ENCODE measurements at regions not wholly inside any gene's neighbourhood (a gene's known extent, or its start where the extent isn't known, plus 50 kb on each side); places are given as distances from the start of the nearest gene placed in this dataset.

DNA sequence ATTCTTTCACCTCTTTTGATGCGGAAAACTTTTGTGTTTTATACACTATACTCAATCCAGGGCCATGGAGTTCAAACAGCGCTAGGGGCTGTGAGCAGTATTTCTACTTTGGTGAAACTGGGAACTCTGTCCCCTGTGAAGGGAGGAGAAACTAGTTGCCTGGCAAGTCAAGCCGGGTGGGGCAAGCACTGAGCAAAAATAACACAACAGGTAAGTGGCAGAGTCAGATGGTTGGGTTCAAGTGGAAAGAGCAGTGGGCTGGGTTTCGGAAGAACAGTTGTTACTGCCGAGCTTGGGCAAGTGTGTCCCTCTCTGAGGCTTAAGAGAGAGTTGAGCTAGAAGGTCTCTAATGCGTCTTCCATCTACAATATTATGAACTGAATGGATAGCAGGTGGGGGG is 59.7 kb upstream of the ROPN1 start:
- H3K36me3 ChIP-seq (ENCODE audit: insufficient read depth, low read length): no peaks in the 10 kb centered on the region
- H3K9me3 ChIP-seq (ENCODE audit: low read length): no peaks in the 10 kb centered on the region
- no peaks in the 10 kb centered on the region for H3K79me2 ChIP-seq (ENCODE audit: insufficient read depth, low read depth, low read length)
- BruUV-seq (replicated peaks): no TSS peak
- CTCF ChIA-PET (ENCODE audit: unreplicated experiment): no interaction called here
- no peak for TF ChIP-seq EZH2phosphoT487 (IDR thresholded peaks at IDR 0.05; ENCODE audit: borderline replicate concordance, low read depth, low read length)
- TF ChIP-seq, protein P1, sequence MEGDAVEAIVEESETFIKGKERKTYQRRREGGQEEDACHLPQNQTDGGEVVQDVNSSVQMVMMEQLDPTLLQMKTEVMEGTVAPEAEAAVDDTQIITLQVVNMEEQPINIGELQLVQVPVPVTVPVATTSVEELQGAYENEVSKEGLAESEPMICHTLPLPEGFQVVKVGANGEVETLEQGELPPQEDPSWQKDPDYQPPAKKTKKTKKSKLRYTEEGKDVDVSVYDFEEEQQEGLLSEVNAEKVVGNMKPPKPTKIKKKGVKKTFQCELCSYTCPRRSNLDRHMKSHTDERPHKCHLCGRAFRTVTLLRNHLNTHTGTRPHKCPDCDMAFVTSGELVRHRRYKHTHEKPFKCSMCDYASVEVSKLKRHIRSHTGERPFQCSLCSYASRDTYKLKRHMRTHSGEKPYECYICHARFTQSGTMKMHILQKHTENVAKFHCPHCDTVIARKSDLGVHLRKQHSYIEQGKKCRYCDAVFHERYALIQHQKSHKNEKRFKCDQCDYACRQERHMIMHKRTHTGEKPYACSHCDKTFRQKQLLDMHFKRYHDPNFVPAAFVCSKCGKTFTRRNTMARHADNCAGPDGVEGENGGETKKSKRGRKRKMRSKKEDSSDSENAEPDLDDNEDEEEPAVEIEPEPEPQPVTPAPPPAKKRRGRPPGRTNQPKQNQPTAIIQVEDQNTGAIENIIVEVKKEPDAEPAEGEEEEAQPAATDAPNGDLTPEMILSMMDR (conservative IDR thresholded peaks at IDR 0.05; ENCODE audit: low read length): no peak
- no peak overlapping the region for H3K4me2 ChIP-seq (ENCODE audit: low read length)
- H3K27ac ChIP-seq (ENCODE audit: low read depth, low read length, poor library complexity, severe bottlenecking): no peak overlapping the region
- H4K20me1 ChIP-seq (ENCODE audit: insufficient read depth, low read length): no peaks in the 10 kb centered on the region
- H3K9me2 ChIP-seq (ENCODE audit: insufficient read depth, low read length): no peaks in the 10 kb centered on the region
- no peak overlapping the region for H3K4me3 ChIP-seq (ENCODE audit: low read depth, low read length, poor library complexity, severe bottlenecking)
- POLR2A ChIA-PET: no interaction called here
- DNase-seq (ENCODE audit: low spot score): no peak
- intact Hi-C loops (cut with micrococcal nuclease; ENCODE audit: unreplicated experiment): no loop called here
- no peak overlapping the region for H2AFZ ChIP-seq (ENCODE audit: low read length)
- H3K4me1 ChIP-seq (ENCODE audit: insufficient read depth, low read length, poor library complexity, severe bottlenecking): no peaks in the 10 kb centered on the region

DNA sequence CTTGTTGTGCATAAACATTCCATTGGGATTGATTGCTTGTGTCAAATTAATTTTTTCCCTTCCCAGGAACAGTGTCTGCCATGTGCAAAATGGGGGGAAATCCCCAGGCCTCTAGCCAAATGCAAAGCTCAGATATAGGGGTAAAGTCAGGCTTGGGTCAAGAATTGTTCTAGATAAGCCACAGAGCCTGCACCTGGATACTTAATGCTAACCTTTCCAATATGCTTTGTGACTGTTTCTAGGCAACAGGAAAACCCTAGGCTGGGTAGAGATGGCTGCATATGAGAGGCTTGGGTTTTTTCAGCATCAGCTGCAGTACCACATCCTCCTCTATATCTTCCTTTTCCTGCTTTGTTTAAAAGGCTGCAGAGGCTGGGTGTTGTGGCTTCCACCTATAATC is 61.9 kb upstream of the ROPN1 start:
- Histone ChIP-seq H3K4me1 (ENCODE audit: insufficient read depth, low read length, poor library complexity, severe bottlenecking) (no peaks in the 10 kb centered on the region), H3K79me2 (ENCODE audit: insufficient read depth, low read depth, low read length) (no peaks in the 10 kb centered on the region), H3K9me3 (ENCODE audit: low read length) (no peaks in the 10 kb centered on the region), H3K4me2 (ENCODE audit: low read length) (no peak overlapping the region), H3K4me3 (ENCODE audit: low read depth, low read length, poor library complexity, severe bottlenecking) (no peak overlapping the region), H2AFZ (ENCODE audit: low read length) (no peak overlapping the region), H3K9me2 (ENCODE audit: insufficient read depth, low read length) (no peaks in the 10 kb centered on the region), H3K27ac (ENCODE audit: low read depth, low read length, poor library complexity, severe bottlenecking) (no peak overlapping the region), H3K36me3 (ENCODE audit: insufficient read depth, low read length) (no peaks in the 10 kb centered on the region), H4K20me1 (ENCODE audit: insufficient read depth, low read length) (no peaks in the 10 kb centered on the region)
- ChIA-PET CTCF (ENCODE audit: unreplicated experiment) (no interaction called here), POLR2A (no interaction called here)
- intact Hi-C loops (cut with micrococcal nuclease; ENCODE audit: unreplicated experiment): no loop called here
- no peak for DNase-seq (ENCODE audit: low spot score)
- no TSS peak for BruUV-seq (replicated peaks)
- TF ChIP-seq EZH2phosphoT487 (IDR thresholded peaks at IDR 0.05; ENCODE audit: borderline replicate concordance, low read depth, low read length): no peak
- TF ChIP-seq, protein P1 (conservative IDR thresholded peaks at IDR 0.05; ENCODE audit: low read length): no peak

DNA sequence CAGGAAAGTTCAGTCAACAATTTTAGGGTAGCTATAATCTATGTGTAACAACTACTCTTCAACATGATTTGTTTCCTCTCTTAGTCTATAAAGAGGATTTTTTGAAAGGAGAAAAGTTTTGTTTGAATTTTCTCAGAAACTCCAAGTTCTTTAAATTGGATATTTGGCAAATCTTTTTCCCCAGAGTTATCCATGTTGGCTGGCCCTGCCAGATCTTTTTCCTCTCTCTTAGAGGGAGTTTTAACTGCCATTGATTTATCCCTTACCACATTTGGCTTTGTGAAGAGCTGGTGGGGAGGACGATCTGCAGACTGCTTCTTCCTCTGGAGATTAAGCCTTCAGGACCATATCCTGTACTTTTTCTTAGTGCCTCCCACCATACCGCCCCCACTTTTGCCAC is 64.9 kb upstream of the ROPN1 start:
- Histone ChIP-seq H3K9me3 (ENCODE audit: low read length) (no peaks in the 10 kb centered on the region), H3K79me2 (ENCODE audit: insufficient read depth, low read depth, low read length) (no peaks in the 10 kb centered on the region), H3K27ac (ENCODE audit: low read depth, low read length, poor library complexity, severe bottlenecking) (no peak overlapping the region), H4K20me1 (ENCODE audit: insufficient read depth, low read length) (no peaks in the 10 kb centered on the region), H3K4me3 (ENCODE audit: low read depth, low read length, poor library complexity, severe bottlenecking) (no peak overlapping the region), H2AFZ (ENCODE audit: low read length) (no peak overlapping the region), H3K4me1 (ENCODE audit: insufficient read depth, low read length, poor library complexity, severe bottlenecking) (no peaks in the 10 kb centered on the region), H3K36me3 (ENCODE audit: insufficient read depth, low read length) (no peaks in the 10 kb centered on the region), H3K9me2 (ENCODE audit: insufficient read depth, low read length) (no peaks in the 10 kb centered on the region), H3K4me2 (ENCODE audit: low read length) (no peak overlapping the region)
- ChIA-PET POLR2A (no interaction called here), CTCF (ENCODE audit: unreplicated experiment) (no interaction called here)
- intact Hi-C loops (cut with micrococcal nuclease; ENCODE audit: unreplicated experiment): no loop called here
- BruUV-seq (replicated peaks): no TSS peak
- TF ChIP-seq, protein P1 (conservative IDR thresholded peaks at IDR 0.05; ENCODE audit: low read length): no peak
- no peak for TF ChIP-seq EZH2phosphoT487 (IDR thresholded peaks at IDR 0.05; ENCODE audit: borderline replicate concordance, low read depth, low read length)
- no peak for DNase-seq (ENCODE audit: low spot score)

Measured in OCI-LY7 (cell line).